WERI-Rb-1 (cell line): ENCODE measurements at regions not wholly inside any gene's neighbourhood (a gene's known extent, or its start where the extent isn't known, plus 50 kb on each side); places are given as distances from the start of the nearest gene placed in this dataset.
"Not testable (repeated sequence)": the region's sequence is repeated elsewhere in the genome, so short reads cannot be mapped to it uniquely, and the experiment has no call there.

ENCODE experiments used
- DNase-seq: peaks from one replicate; pipeline ENCODE4 v3.0.0-alpha.2; 2020
- H3K27ac ChIP-seq: fragments of 250-450 bp; sonication (Bioruptor Pico); 2 replicates; pipeline ENCODE4 v1.5.1; 2020; ENCODE audit warnings: mild to moderate bottlenecking, moderate library complexity
- H3K27me3 ChIP-seq: fragments of 250-450 bp; sonication (Bioruptor Pico); 2 replicates; pipeline ENCODE4 v1.5.1; 2021; ENCODE audit warnings: mild to moderate bottlenecking, low read depth, moderate library complexity; ENCODE audit not compliant: insufficient read depth, severe bottlenecking
- H3K36me3 ChIP-seq: fragments of 250-450 bp; sonication (Bioruptor Pico); 2 replicates; pipeline ENCODE4 v1.5.1; 2020; ENCODE audit warnings: mild to moderate bottlenecking, moderate library complexity
- H3K4me3 ChIP-seq: 2 replicates; pipeline ENCODE4 v1.5.1; 2011; ENCODE audit warnings: low read depth, mild to moderate bottlenecking, control low read depth, low read length
- H3K9me3 ChIP-seq: fragments of 250-450 bp; sonication (Bioruptor Pico); 2 replicates; pipeline ENCODE4 v1.5.1; 2021; ENCODE audit warnings: mild to moderate bottlenecking, moderate library complexity; ENCODE audit not compliant: severe bottlenecking
- CTCF ChIP-seq: IDR thresholded peaks from 2 replicates; pipeline ENCODE4 v1.5.1; 2011; ENCODE audit warnings: low read depth, mild to moderate bottlenecking, control low read depth, inconsistent platforms, low read length

- peaks cover 78% of the 10 kb centered on the region for H3K27me3 ChIP-seq
- no peaks in the 10 kb centered on the region for H3K9me3 ChIP-seq
- no peak overlapping the region for H3K4me3 ChIP-seq
- no peak overlapping the region for H3K27ac ChIP-seq
- no peaks in the 10 kb centered on the region for H3K36me3 ChIP-seq
- DNase-seq: no peak
- no peak for TF ChIP-seq CTCF
Observed at GRCh38 chr11:44434191-44434590, 124.3 kb upstream of the ALX4 start.

DNA sequence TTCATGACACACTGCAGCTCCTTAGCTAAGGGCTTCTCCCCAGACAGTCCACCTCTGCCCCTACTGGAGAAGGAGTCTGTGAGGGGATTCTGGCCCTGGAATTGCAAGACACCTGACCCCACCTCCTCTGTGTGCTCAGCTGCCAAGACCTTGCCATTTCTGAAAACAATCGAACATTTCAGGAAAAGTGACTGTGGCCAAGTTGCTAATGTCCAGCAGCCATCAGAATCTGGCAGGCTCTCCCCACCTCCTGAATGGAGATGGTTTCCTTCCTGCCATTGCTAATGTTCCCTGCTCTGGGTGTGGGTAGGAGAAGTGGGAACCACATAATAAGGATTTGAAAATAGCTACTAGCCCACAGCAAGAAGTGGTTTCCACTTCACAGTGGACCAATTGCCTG, 127.2 kb upstream of the ALX4 start:
- H3K4me3 ChIP-seq: no peak overlapping the region
- peaks cover 55% of the 10 kb centered on the region for H3K27me3 ChIP-seq
- H3K27ac ChIP-seq: no peak overlapping the region
- no peaks in the 10 kb centered on the region for H3K36me3 ChIP-seq
- no peak for TF ChIP-seq CTCF
- H3K9me3 ChIP-seq: no peaks in the 10 kb centered on the region
- DNase-seq: no peak

GRCh38 chr11:44442893-44443673, 122.4 kb upstream of the CD82 start:
- not testable (repeated sequence) for H3K36me3 ChIP-seq, DNase-seq, H3K27ac ChIP-seq, H3K9me3 ChIP-seq, H3K4me3 ChIP-seq
- peaks cover 31% of the 10 kb centered on the region for H3K27me3 ChIP-seq

GRCh38 chr11:44443836-44444769, 121.4 kb upstream of the CD82 start:
- Histone ChIP-seq H3K9me3 (peaks cover 2% of the 10 kb centered on the region), H3K27me3 (peaks cover 33% of the 10 kb centered on the region), H3K27ac (no peak overlapping the region), H3K4me3 (no peak overlapping the region), H3K36me3 (no peaks in the 10 kb centered on the region)
- TF ChIP-seq CTCF: no peak; the same call in 1 of the 2 replicates
- DNase-seq: no peak

GRCh38 chr11:44444770-44445321, 120.6 kb upstream of the CD82 start:
- no peak for TF ChIP-seq CTCF
- Histone ChIP-seq H3K9me3 (peaks cover 2% of the 10 kb centered on the region), H3K27ac (no peak overlapping the region), H3K4me3 (no peak overlapping the region), H3K36me3 (no peaks in the 10 kb centered on the region), H3K27me3 (peaks cover 38% of the 10 kb centered on the region)
- no peak for DNase-seq
